Breast epithelium (tissue), 3 donors: ENCODE measurements at regions not wholly inside any gene's neighbourhood (a gene's known extent, or its start where the extent isn't known, plus 50 kb on each side); places are given as distances from the start of the nearest gene placed in this dataset.

ENCODE experiments used
- POLR2A ChIP-seq: fragments of 450-650 bp; IDR thresholded peaks from one replicate; pipeline ENCODE4 v1.6.1; 2016; ENCODE audit warnings: antibody characterized with exemption, mild to moderate bottlenecking, moderate library complexity
- TF ChIP-seq, protein P1 (sequence below), 3 donors: fragments of 450-650 bp; IDR thresholded peaks; one replicate each; pipeline ENCODE4 v1.5.1; 2016 to 2017; ENCODE audit warnings: antibody characterized with exemption in 3 of 3, mild to moderate bottlenecking in 3 of 3, moderate library complexity in 3 of 3

DNA sequence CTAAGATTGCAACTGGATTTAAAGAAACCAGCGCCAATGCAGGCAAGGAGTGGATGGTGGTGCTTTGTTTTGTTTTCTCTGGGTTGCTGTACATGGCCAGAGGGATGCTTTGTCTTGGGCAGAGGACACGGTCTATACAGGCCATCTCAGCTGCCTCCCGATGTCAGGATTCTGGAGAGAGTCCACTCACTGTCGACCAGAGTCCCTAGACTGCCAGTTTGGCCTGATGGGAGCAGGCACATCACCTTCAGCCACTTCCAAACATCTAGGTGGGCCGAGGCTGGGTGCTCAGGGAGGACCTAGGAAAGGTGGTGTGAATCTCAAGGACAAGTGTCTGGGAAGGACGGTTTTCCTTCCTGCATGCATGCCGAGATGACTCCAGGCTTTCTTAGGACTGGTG lies 152.1 kb downstream of the BUB3 start:
- TF ChIP-seq, protein P1, sequence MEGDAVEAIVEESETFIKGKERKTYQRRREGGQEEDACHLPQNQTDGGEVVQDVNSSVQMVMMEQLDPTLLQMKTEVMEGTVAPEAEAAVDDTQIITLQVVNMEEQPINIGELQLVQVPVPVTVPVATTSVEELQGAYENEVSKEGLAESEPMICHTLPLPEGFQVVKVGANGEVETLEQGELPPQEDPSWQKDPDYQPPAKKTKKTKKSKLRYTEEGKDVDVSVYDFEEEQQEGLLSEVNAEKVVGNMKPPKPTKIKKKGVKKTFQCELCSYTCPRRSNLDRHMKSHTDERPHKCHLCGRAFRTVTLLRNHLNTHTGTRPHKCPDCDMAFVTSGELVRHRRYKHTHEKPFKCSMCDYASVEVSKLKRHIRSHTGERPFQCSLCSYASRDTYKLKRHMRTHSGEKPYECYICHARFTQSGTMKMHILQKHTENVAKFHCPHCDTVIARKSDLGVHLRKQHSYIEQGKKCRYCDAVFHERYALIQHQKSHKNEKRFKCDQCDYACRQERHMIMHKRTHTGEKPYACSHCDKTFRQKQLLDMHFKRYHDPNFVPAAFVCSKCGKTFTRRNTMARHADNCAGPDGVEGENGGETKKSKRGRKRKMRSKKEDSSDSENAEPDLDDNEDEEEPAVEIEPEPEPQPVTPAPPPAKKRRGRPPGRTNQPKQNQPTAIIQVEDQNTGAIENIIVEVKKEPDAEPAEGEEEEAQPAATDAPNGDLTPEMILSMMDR (IDR thresholded peaks at IDR 0.05): no peak
- no peak for TF ChIP-seq POLR2A
